DOHH2 (cell line): ENCODE measurements at regions not wholly inside any gene's neighbourhood (a gene's known extent, or its start where the extent isn't known, plus 50 kb on each side); places are given as distances from the start of the nearest gene placed in this dataset.

Source experiments
- H3F3A ChIP-seq: fragments of 200-600 bp; sonication (generic), shearing (Covaris generic); 2 replicates; pipeline ENCODE4 v1.6.0; 2016; ENCODE audit warnings: antibody characterized with exemption, mild to moderate bottlenecking; ENCODE audit not compliant: control insufficient read depth, insufficient read depth
- H3K27ac ChIP-seq: fragments of 200-600 bp; sonication (generic); 2 replicates; pipeline ENCODE4 v1.5.1; 2014; ENCODE audit warnings: low read depth, mild to moderate bottlenecking, low read length, moderate library complexity
- H3K27me3 ChIP-seq: fragments of 200-600 bp; sonication (generic); 2 replicates; pipeline ENCODE4 v1.6.1; 2014; ENCODE audit warnings: mild to moderate bottlenecking, low read length, mixed read lengths; ENCODE audit not compliant: control insufficient read depth
- H3K36me3 ChIP-seq: fragments of 200-600 bp; sonication (generic); 2 replicates; pipeline ENCODE4 v1.6.1; 2014; ENCODE audit warnings: mild to moderate bottlenecking, low read length, moderate library complexity, mixed read lengths; ENCODE audit not compliant: control insufficient read depth
- H3K4me1 ChIP-seq: fragments of 200-600 bp; sonication (generic); 2 replicates; pipeline ENCODE4 v1.6.1; 2014; ENCODE audit warnings: mild to moderate bottlenecking, low read length, mixed read lengths; ENCODE audit not compliant: control insufficient read depth
- H3K4me2 ChIP-seq: fragments of 200-600 bp; sonication (generic); 2 replicates; pipeline ENCODE4 v1.6.0; 2014; ENCODE audit warnings: mild to moderate bottlenecking, low read length, moderate library complexity
- H3K4me3 ChIP-seq: fragments of 200-600 bp; sonication (generic); 2 replicates; pipeline ENCODE4 v1.5.1; 2014; ENCODE audit warnings: mild to moderate bottlenecking, low read length, mixed read lengths
- H3K79me2 ChIP-seq: fragments of 200-600 bp; sonication (generic); 2 replicates; pipeline ENCODE4 v1.6.1; 2014; ENCODE audit warnings: mild to moderate bottlenecking, low read length, mixed read lengths; ENCODE audit not compliant: control insufficient read depth
- H3K9me2 ChIP-seq: fragments of 200-600 bp; sonication (generic); replicated peaks from 2 replicates; pipeline ENCODE4 v1.6.1; 2014; ENCODE audit warnings: mild to moderate bottlenecking, low read length, mixed read lengths; ENCODE audit not compliant: control insufficient read depth
- H3K9me3 ChIP-seq: fragments of 200-600 bp; sonication (generic); 2 replicates; pipeline ENCODE4 v1.6.1; 2014; ENCODE audit warnings: antibody characterized with exemption, low read length, mixed read lengths; ENCODE audit not compliant: control insufficient read depth, insufficient read depth
- H4K20me1 ChIP-seq: fragments of 200-600 bp; sonication (generic); 2 replicates; pipeline ENCODE4 v1.6.0; 2014; ENCODE audit warnings: low read depth, mild to moderate bottlenecking, antibody characterized with exemption, low read length, moderate library complexity; ENCODE audit not compliant: control insufficient read depth, insufficient read depth
- CTCF ChIP-seq: fragments of 200-600 bp; sonication (generic); IDR thresholded peaks from one replicate; pipeline ENCODE4 v1.5.1; 2014; ENCODE audit warnings: antibody characterized with exemption, mild to moderate bottlenecking, low read depth, low read length; ENCODE audit not compliant: poor library complexity, severe bottlenecking
- EZH2phosphoT487 ChIP-seq: fragments of 200-600 bp; sonication (generic); IDR thresholded peaks from 2 replicates; pipeline ENCODE4 v1.6.1; 2017; ENCODE audit warnings: borderline replicate concordance, mild to moderate bottlenecking, antibody characterized with exemption, low read length, moderate library complexity, mixed read lengths

GRCh38 chr13:100962585-100962984, 288.0 kb upstream of the TMTC4 start:
- Histone ChIP-seq H4K20me1 (no peaks in the 10 kb centered on the region), H3K36me3 (no peaks in the 10 kb centered on the region), H3K9me2 (no peaks in the 10 kb centered on the region), H3K4me2 (no peak overlapping the region), H3K79me2 (no peaks in the 10 kb centered on the region), H3K4me1 (no peaks in the 10 kb centered on the region), H3K27ac (no peak overlapping the region), H3K27me3 (no peaks in the 10 kb centered on the region), H3K9me3 (peaks cover 3% of the 10 kb centered on the region; the same call in 1 of the 2 replicates), H3K4me3 (no peak overlapping the region), H3F3A (no peaks in the 10 kb centered on the region)
- TF ChIP-seq EZH2phosphoT487 (no peak), CTCF (no peak)

- no peak overlapping the region for H3K4me3 ChIP-seq
- H3K27me3 ChIP-seq, result no peaks in the 10 kb centered on the region
- no peaks in the 10 kb centered on the region for H3K79me2 ChIP-seq
- no peaks in the 10 kb centered on the region for H3K36me3 ChIP-seq
- no peaks in the 10 kb centered on the region for H3K9me2 ChIP-seq
- no peaks in the 10 kb centered on the region for H3F3A ChIP-seq
- H4K20me1 ChIP-seq, result no peaks in the 10 kb centered on the region
- H3K4me2 ChIP-seq, result no peak overlapping the region
- H3K9me3 ChIP-seq, result peaks cover 3% of the 10 kb centered on the region; the same call in 1 of the 2 replicates
- H3K27ac ChIP-seq, result no peak overlapping the region
- H3K4me1 ChIP-seq, result no peaks in the 10 kb centered on the region
- TF ChIP-seq EZH2phosphoT487 (no peak), CTCF (no peak)
These were observed 286.6 kb upstream of the TMTC4 start for GRCh38 chr13:100961186-100961585.

GRCh38 chr13:100958831-100959230, 284.2 kb upstream of the TMTC4 start:
- no peak overlapping the region for H3K4me2 ChIP-seq
- H3K4me3 ChIP-seq, result no peak overlapping the region
- H3K79me2 ChIP-seq, result no peaks in the 10 kb centered on the region
- H3K4me1 ChIP-seq, result no peaks in the 10 kb centered on the region
- H3K9me3 ChIP-seq, result peaks cover 3% of the 10 kb centered on the region; the same call in 1 of the 2 replicates
- no peaks in the 10 kb centered on the region for H4K20me1 ChIP-seq
- no peak overlapping the region for H3K27ac ChIP-seq
- TF ChIP-seq EZH2phosphoT487 (no peak), CTCF (no peak)
- no peaks in the 10 kb centered on the region for H3K9me2 ChIP-seq
- H3K27me3 ChIP-seq, result no peaks in the 10 kb centered on the region
- H3K36me3 ChIP-seq, result no peaks in the 10 kb centered on the region
- H3F3A ChIP-seq, result no peaks in the 10 kb centered on the region

GRCh38 chr13:100957741-100958140, 283.1 kb upstream of the TMTC4 start:
- H3K9me2 ChIP-seq, result no peaks in the 10 kb centered on the region
- H3K27ac ChIP-seq, result no peak overlapping the region
- H3K4me2 ChIP-seq, result no peak overlapping the region
- no peaks in the 10 kb centered on the region for H3K4me1 ChIP-seq
- H3F3A ChIP-seq, result no peaks in the 10 kb centered on the region
- H3K79me2 ChIP-seq, result no peaks in the 10 kb centered on the region
- peaks cover 3% of the 10 kb centered on the region; the same call in 1 of the 2 replicates for H3K9me3 ChIP-seq
- no peaks in the 10 kb centered on the region for H3K27me3 ChIP-seq
- no peak for TF ChIP-seq CTCF
- TF ChIP-seq EZH2phosphoT487, result no peak
- H4K20me1 ChIP-seq, result no peaks in the 10 kb centered on the region
- no peak overlapping the region for H3K4me3 ChIP-seq
- H3K36me3 ChIP-seq, result no peaks in the 10 kb centered on the region
